ENCODE measurements at regions not wholly inside any gene's neighbourhood (a gene's known extent, or its start where the extent isn't known, plus 50 kb on each side); places are given as distances from the start of the nearest gene placed in this dataset.

GRCh38 chr3:25056036-25056755, 371.9 kb upstream of the RARB start:
- DNase-seq, result no peak

- DNase-seq, result no peak
These were observed 371.2 kb upstream of the RARB start for GRCh38 chr3:25056803-25057351.

DNA sequence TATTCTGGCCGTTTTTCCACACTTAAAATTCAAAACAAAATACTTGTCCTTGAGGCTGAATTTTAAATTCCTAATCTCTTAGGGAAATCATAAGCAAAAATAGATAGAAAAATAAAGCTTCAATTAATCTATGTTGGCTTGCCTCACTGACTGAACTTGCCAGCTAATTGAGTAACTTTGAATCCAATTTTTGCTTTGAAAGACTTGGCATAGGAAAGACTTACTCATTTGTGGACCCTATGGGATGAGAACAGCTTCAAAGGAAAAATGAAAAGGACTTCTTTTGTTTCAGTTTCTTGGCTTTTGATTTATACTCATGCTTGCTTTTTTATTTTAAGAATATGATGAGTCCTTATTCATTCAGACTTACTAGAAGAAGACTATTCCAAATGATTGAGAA, 370.7 kb upstream of the RARB start:
- no peak for DNase-seq

DNA sequence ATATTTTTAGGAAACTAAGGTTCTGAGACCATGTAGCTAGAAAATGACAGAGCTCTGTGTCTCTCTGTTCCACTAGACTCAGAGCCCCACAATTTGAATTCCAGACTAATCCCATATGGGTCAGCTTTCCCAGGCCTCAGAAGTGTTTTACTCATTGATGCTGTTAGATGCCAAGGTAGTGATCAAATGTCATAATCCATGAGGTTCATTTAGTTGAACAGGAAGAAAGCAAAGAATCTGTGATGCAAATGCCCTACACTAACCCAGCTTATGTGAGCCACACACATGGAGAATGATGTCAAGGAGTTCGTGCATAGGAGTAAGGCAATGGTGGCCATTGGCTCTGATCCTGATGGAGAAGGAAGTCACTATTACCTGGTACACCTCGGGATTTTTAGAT, 363.4 kb upstream of the RARB start:
- DNase-seq, result no peak

GRCh38 chr3:25069970-25070369, 358.1 kb upstream of the RARB start:
- no peak for DNase-seq

DNA sequence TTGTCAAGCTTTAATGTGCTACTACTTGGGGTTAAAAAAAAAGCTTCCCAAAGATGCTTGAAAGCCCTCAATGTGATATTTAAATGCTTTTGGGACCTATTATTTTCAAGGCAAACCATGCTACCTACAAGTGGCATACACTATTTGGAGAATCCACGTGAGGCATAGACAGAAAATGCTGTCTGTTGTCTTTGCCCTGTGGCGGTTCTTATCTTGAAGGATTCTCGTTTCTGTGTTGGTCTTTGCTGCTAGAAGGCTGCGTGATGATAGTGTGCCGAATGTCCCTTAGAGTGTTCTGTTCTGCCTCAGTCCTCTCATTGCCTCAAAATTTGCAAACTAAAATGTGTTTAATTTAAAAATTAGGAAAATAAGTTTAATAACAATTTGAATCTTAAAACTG, 356.2 kb upstream of the RARB start:
- DNase-seq, result no peak

DNA sequence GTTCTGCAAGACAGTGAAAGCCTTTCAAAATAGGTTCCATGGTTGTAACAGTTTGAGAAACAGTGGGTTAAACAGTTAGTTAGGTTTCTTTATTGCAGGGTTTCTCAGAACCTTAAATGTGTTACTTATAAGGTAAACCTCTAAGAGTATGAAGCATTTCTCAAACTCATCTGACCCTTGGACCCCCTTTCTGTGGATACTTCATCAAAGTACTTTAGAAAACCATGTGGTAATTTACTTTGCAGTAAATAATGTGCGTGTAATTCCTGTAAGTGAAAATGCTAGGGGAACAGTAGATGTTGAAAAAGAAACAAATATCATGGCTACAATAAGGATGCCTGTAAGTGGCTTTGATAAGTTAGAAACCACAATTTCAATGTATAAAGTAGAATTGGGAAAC, 354.6 kb upstream of the RARB start:
- no peak for DNase-seq

GRCh38 chr3:25074149-25074548, 353.9 kb upstream of the RARB start:
- no peak for DNase-seq

GRCh38 chr3:25080461-25080860, 347.6 kb upstream of the RARB start:
- DNase-seq, result no peak

- DNase-seq, result no peak
These were observed 344.0 kb upstream of the RARB start for GRCh38 chr3:25084016-25084415.

GRCh38 chr3:25086721-25087120, 341.3 kb upstream of the RARB start:
- DNase-seq, result no peak

DNA sequence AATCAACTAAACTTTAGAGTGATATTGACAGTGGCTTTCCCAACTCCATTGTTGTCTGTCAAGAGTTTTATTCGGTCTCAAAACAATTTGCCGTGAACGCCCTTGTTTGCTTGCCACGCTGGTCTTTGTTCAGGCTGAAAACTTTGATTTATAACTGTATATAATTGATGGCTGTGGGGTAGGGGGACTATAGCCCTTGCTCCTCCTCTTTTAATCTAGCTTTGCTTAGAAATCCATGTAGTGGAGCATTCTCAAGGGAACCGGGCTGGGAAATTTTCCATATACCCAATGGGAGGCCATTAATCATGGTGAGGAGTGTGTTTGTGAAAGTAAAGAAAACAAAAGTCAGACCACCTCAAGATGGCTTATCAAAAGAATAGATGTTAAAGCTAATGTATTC, 339.8 kb upstream of the RARB start:
- DNase-seq, result no peak

GRCh38 chr3:25090698-25091453, 337.2 kb upstream of the RARB start:
- DNase-seq, result no peak

DNA sequence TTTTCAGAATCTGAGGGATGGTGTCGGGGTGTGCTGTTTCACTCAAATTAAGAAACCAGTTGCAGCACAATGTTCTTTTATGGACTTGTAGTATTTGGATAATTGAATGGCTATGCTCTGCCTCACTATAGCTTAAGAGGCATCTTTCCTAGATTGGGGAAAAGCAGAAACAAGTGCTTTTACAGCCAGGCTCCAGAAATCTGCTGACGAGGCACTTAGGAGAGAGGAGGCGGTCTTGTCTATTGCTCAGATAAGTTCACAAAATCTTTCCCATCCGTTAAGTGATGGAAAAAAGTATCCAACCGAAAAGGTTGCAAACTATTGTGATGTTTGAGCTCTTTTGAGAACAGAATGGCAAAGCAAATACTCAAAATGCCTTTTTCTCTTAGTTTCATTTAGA, 336.1 kb upstream of the RARB start:
- no peak for DNase-seq

- no peak for DNase-seq
These were observed 333.0 kb upstream of the RARB start for GRCh38 chr3:25094932-25095685.

- no peak for DNase-seq
These were observed 331.5 kb upstream of the RARB start for GRCh38 chr3:25096536-25096935.

DNA sequence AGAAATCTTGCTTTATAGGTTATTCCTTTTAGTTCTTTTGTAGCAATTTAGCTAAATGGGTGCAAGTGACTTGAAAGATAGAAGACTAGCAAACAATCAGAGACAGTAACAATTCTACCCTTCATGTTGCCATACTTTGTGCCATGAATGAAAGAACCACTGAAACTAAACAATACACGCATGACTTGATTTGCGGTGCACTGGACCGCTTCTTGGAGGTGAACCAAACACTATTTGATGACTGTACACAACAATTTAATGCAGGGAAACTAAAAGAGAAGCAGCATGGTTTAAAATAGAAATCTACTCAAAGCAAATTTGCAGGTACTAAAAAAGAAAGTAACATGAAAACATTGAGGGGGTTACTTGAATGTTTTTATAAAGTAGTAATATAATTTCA, 331.0 kb upstream of the RARB start:
- no peak for DNase-seq

GRCh38 chr3:25099666-25100065, 328.4 kb upstream of the RARB start:
- DNase-seq, result no peak

DNA sequence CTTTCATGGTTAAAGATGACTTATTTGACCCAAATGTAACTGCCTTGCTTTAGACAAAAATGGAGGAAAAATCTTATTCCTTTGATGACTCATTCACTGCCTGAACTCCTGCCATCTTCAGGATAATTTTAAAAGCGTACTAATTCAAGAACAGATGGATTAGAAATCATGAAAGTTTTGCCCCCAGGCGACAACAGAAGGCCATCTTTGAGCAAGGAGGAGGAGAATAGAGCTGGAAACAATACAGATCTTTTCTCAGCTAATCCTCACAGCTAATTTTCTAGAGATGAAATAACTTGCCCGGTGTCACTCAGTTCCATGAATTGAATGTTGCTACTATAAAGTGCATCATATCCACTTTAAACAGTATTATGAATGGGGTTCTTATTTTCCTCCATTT, 324.7 kb upstream of the RARB start:
- DNase-seq, result no peak

DNA sequence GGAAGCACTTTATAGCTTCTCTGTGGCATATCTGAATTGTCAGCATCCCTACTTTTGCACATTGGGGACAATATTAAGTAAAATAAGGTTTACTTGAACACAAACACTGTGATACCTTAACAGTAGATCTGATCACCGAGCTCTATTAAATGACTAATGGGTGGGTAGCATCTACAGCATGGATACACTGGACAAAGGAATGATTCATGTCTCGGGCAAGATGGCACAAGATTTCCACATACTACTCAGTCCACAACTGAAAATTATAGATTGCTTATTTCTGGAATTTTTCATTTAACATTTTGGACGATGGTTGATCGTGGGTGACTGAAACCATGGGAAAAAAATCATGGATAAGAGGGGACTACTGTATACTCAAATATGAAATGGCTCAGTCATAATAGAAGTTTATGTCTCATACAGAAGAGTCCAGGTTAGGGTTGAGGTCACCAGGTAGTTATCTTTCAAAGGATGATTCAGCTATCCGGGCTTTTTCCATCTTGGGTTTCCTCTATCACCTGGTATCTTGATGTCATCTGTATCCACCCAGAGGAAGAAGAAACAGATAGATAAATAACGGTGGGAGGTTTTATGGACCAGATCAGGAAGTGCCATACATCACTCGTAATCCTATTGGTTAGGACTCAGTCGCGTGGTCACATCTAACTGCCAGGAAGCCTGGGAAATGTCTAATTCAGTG, 320.0 kb upstream of the RARB start:
- no peak for DNase-seq

DNA sequence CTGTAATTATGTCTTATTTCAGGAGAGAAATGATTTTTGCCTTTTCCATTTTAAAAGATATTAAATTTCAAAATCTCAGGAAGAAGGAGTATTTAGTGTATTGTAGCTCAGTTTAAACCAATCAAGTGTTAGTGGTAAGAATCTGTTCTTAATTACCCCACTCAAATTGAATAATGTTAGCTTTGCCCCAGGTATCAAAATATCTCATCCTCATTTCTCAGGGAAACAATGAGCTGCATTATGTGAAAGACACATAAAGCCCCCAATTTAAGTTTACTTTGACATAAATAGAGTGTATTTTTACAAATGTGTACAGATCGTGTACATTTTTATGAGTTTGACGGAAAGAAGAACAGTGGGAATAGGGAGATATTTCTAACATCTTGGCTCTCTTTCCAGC, 317.4 kb upstream of the RARB start:
- DNase-seq, result no peak

GRCh38 chr3:25113891-25114290, 314.2 kb upstream of the RARB start:
- no peak for DNase-seq

- no peak for DNase-seq
These were observed 313.5 kb upstream of the RARB start for GRCh38 chr3:25114532-25114931.

Measured in hematopoietic multipotent progenitor cell treated with erythropoietin and hydrocortisone succinate and interleukin-3 and kit ligand, for 8 days (in vitro differentiated cells).